Peyer's patch (tissue), 4 donors: ENCODE measurements at regions not wholly inside any gene's neighbourhood (a gene's known extent, or its start where the extent isn't known, plus 50 kb on each side); places are given as distances from the start of the nearest gene placed in this dataset.

Source experiments
- CTCF ChIP-seq, 6 experiments: fragments of 450-650 bp in 4 of 6; fragments of 200-600 bp in 2 of 6; sonication (generic) in 1 of 6; IDR thresholded peaks; one replicate each; pipeline ENCODE4 v1.5.1; 2017 to 2019; ENCODE audit warnings: antibody characterized with exemption in 6 of 6, mild to moderate bottlenecking in 3 of 6, moderate library complexity in 1 of 6
- POLR2A ChIP-seq, 2 donors: fragments of 450-650 bp; IDR thresholded peaks; one replicate each; pipeline ENCODE4 v1.5.1; 2017; ENCODE audit warnings: antibody characterized with exemption in 2 of 2, mild to moderate bottlenecking in 2 of 2, moderate library complexity in 2 of 2

- TF ChIP-seq CTCF (IDR thresholded peaks at IDR 0.05) (no peak), POLR2A (IDR thresholded peaks at IDR 0.05) (no peak)
These were observed 331.9 kb downstream of the FGFR2 start for GRCh38 chr10:121266370-121266769.
